ENCODE measurements at regions not wholly inside any gene's neighbourhood (a gene's known extent, or its start where the extent isn't known, plus 50 kb on each side); places are given as distances from the start of the nearest gene placed in this dataset.
A peak's percentile ranks its signal among the peaks of the same experiment; 100 is the strongest.

GRCh38 chr6:139623372-139623771 is 248.9 kb upstream of the CITED2 start:
- no peak for DNase-seq

- DNase-seq: no peak
These were observed 239.0 kb upstream of the CITED2 start for GRCh38 chr6:139613496-139613895.

GRCh38 chr6:139612135-139612465 is 237.7 kb upstream of the CITED2 start:
- DNase-seq: no peak

- DNase-seq: no peak
These were observed 237.1 kb upstream of the CITED2 start for GRCh38 chr6:139611327-139612134.

GRCh38 chr6:139608466-139609261 is 234.2 kb upstream of the CITED2 start:
- no peak for DNase-seq

GRCh38 chr6:139605350-139605749 is 230.9 kb upstream of the CITED2 start:
- no peak for DNase-seq

- no peak for DNase-seq
These were observed 229.1 kb upstream of the CITED2 start for GRCh38 chr6:139603581-139603980.

GRCh38 chr6:139602577-139602976 is 228.1 kb upstream of the CITED2 start:
- DNase-seq: no peak

- no peak for DNase-seq
These were observed 226.5 kb upstream of the CITED2 start for GRCh38 chr6:139600919-139601475.

- DNase-seq: no peak
These were observed 225.9 kb upstream of the CITED2 start for GRCh38 chr6:139600343-139600742.

GRCh38 chr6:139597771-139598755 is 223.6 kb upstream of the CITED2 start:
- DNase-seq: peak; percentile 87

- DNase-seq: no peak
These were observed 222.8 kb upstream of the CITED2 start for GRCh38 chr6:139597087-139597763.

GRCh38 chr6:139595183-139595582 is 220.7 kb upstream of the CITED2 start:
- DNase-seq: peak; percentile 39

GRCh38 chr6:139594333-139594965 is 220.0 kb upstream of the CITED2 start:
- no peak for DNase-seq

GRCh38 chr6:139593081-139593480 is 218.6 kb upstream of the CITED2 start:
- DNase-seq: no peak

- no peak for DNase-seq
These were observed 217.6 kb upstream of the CITED2 start for GRCh38 chr6:139592011-139592410.

- peak; percentile 35 for DNase-seq
These were observed 216.8 kb upstream of the CITED2 start for GRCh38 chr6:139591075-139591865.

- DNase-seq: no peak
These were observed 215.8 kb upstream of the CITED2 start for GRCh38 chr6:139590206-139590605.

GRCh38 chr6:139588734-139589593 is 214.5 kb upstream of the CITED2 start:
- DNase-seq: no peak

All from tongue (tissue), 1 donor.